ENCODE measurements at regions not wholly inside any gene's neighbourhood (a gene's known extent, or its start where the extent isn't known, plus 50 kb on each side); places are given as distances from the start of the nearest gene placed in this dataset.
"Not testable (repeated sequence)": the region's sequence is repeated elsewhere in the genome, so short reads cannot be mapped to it uniquely, and the experiment has no call there.

- DNase-seq: no peak
These were observed 163.2 kb upstream of the SPRED2 start for GRCh38 chr2:65595630-65596029.

GRCh38 chr2:65594150-65594549, 161.8 kb upstream of the SPRED2 start:
- no peak for DNase-seq

- DNase-seq: no peak
These were observed 157.3 kb upstream of the SPRED2 start for GRCh38 chr2:65589667-65590066.

GRCh38 chr2:65587779-65588178, 155.4 kb upstream of the SPRED2 start:
- DNase-seq: no peak

GRCh38 chr2:65586516-65586915, 154.1 kb upstream of the SPRED2 start:
- no peak for DNase-seq

GRCh38 chr2:65583061-65583460, 150.7 kb upstream of the SPRED2 start:
- DNase-seq: no peak

- DNase-seq: no peak
These were observed 150.0 kb upstream of the SPRED2 start for GRCh38 chr2:65582364-65582763.

GRCh38 chr2:65580824-65581223, 148.4 kb upstream of the SPRED2 start:
- DNase-seq: no peak

GRCh38 chr2:65579506-65580235, 147.3 kb upstream of the SPRED2 start:
- DNase-seq: no peak

- DNase-seq: no peak
These were observed 145.3 kb upstream of the SPRED2 start for GRCh38 chr2:65577654-65578053.

- DNase-seq: no peak
These were observed 144.6 kb upstream of the SPRED2 start for GRCh38 chr2:65576861-65577601.

- DNase-seq: no peak
These were observed 143.9 kb upstream of the SPRED2 start for GRCh38 chr2:65576278-65576677.

- DNase-seq: peak; percentile 43 to 73
These were observed 142.6 kb upstream of the SPRED2 start for GRCh38 chr2:65574993-65575392.

- DNase-seq: not testable (repeated sequence)
These were observed 136.4 kb upstream of the SPRED2 start for GRCh38 chr2:65568656-65569440.

- peak; percentile 9 to 55 for DNase-seq
These were observed 134.2 kb upstream of the SPRED2 start for GRCh38 chr2:65566617-65567016.

- DNase-seq: no peak
These were observed 133.3 kb upstream of the SPRED2 start for GRCh38 chr2:65565681-65566080.

GRCh38 chr2:65564299-65564698, 131.9 kb upstream of the SPRED2 start:
- DNase-seq: no peak

- DNase-seq: no peak
These were observed 130.5 kb upstream of the SPRED2 start for GRCh38 chr2:65562890-65563289.

GRCh38 chr2:65558743-65559142, 126.3 kb upstream of the SPRED2 start:
- DNase-seq: no peak

GRCh38 chr2:65557616-65558573, 125.5 kb upstream of the SPRED2 start:
- no peak for DNase-seq

- peak; percentile 92 to 98 for DNase-seq
These were observed 122.6 kb upstream of the SPRED2 start for GRCh38 chr2:65554765-65555591.

Data from inflammatory macrophage (primary cell).